A549 (cell line): ENCODE measurements at regions not wholly inside any gene's neighbourhood (a gene's known extent, or its start where the extent isn't known, plus 50 kb on each side); places are given as distances from the start of the nearest gene placed in this dataset.

Source experiments
- ATAC-seq, 2 experiments: fragments of 200-7000 bp in 1 of 2; fragments of >200 bp in 1 of 2; cut with Nextera tagmentation in 1 of 2; cut with Tn5 transposase in 1 of 2; 3 replicates each; pipeline versions ENCODE4 v1.8.0 to v1.9.1; 2018 to 2020; ENCODE audit warnings: mild to moderate bottlenecking in 1 of 2, moderate library complexity in 1 of 2
- CTCF ChIA-PET: fragments of 300-600 bp; sonication (Branson Sonifier 250); formaldehyde crosslinking; extraction: SDS; loops from one replicate; lab custom pipeline; 2021; ENCODE audit warnings: antibody characterized with exemption, inconsistent platforms; lab: Yijun Ruan, JAX
- POLR2A ChIA-PET: fragments of 350-600 bp; formaldehyde crosslinking; extraction: SDS; loops from one replicate; lab custom pipeline; 2021; ENCODE audit warnings: antibody characterized with exemption, inconsistent platforms; lab: Yijun Ruan, JAX
- DNase-seq, 2 experiments: peaks; one replicate each; pipeline versions ENCODE4 v3.0.0 to v3.0.0-alpha.2; 2011 to 2016; ENCODE audit warnings: low read depth in 1 of 2, low spot score in 1 of 2
- FAIRE-seq: peaks from 2 replicates; lab custom pipeline; 2011; peaks lifted over from hg19 to GRCh38; lab: Jason Lieb, UNC
- H3K27ac ChIP-seq, 2 experiments: fragments of >200 bp; sonication (Bioruptor Twin); formaldehyde crosslinking; 3 replicates each; pipeline ENCODE4 v1.5.1; 2016 to 2017
- H3K4me1 ChIP-seq: fragments of >200 bp; sonication (Bioruptor Twin); formaldehyde crosslinking; 3 replicates; pipeline ENCODE4 v1.6.1; 2016
- H3K4me2 ChIP-seq: fragments of >200 bp; sonication (Bioruptor Twin); formaldehyde crosslinking; 3 replicates; pipeline ENCODE4 v1.6.1; 2016
- H3K4me3 ChIP-seq: fragments of >200 bp; sonication (Bioruptor Twin); formaldehyde crosslinking; 3 replicates; pipeline ENCODE4 v1.5.1; 2016
- H3K9me3 ChIP-seq: fragments of >200 bp; sonication (Bioruptor Twin); formaldehyde crosslinking; 3 replicates; pipeline ENCODE4 v1.6.1; 2016
- BHLHE40 ChIP-seq: IDR thresholded peaks from 2 replicates; pipeline ENCODE4 v1.6.1; 2012; ENCODE audit warnings: low read depth, low read length, inconsistent platforms
- CBX2 ChIP-seq: fragments of 200-600 bp; sonication (generic); IDR thresholded peaks from 2 replicates; pipeline ENCODE4 v1.6.1; 2016; ENCODE audit warnings: low read depth, mild to moderate bottlenecking, borderline replicate concordance
- CHD4 ChIP-seq: fragments of 200-600 bp; sonication (generic); IDR thresholded peaks from 2 replicates; pipeline ENCODE4 v1.6.1; 2016; ENCODE audit warnings: antibody characterized with exemption, mild to moderate bottlenecking, borderline replicate concordance
- EHMT2 ChIP-seq: fragments of 200-600 bp; sonication (generic); IDR thresholded peaks from 2 replicates; pipeline ENCODE4 v1.6.1; 2016; ENCODE audit warnings: antibody characterized with exemption, low read depth, mild to moderate bottlenecking, moderate library complexity
- EP300 ChIP-seq, 2 experiments: fragments of >200 bp; sonication (Bioruptor Twin); formaldehyde crosslinking; IDR thresholded peaks; 2 replicates in 1 of 2; 3 replicates in 1 of 2; pipeline ENCODE4 v1.6.1; 2016 to 2017
- ESRRA ChIP-seq: fragments of 150-350 bp; IDR thresholded peaks from 2 replicates; pipeline ENCODE4 v1.6.1; 2014; ENCODE audit warnings: mild to moderate bottlenecking, low read length, borderline replicate concordance
- FOSB ChIP-seq: fragments of 250-450 bp; sonication (Bioruptor Pico); IDR thresholded peaks from 2 replicates; pipeline ENCODE4 v1.5.0; 2020; ENCODE audit warnings: mild to moderate bottlenecking, moderate library complexity
- FOSL2 ChIP-seq, 2 experiments: fragments of 450-650 bp in 1 of 2; fragments of >200 bp in 1 of 2; sonication (Bioruptor Twin) in 1 of 2; formaldehyde crosslinking; IDR thresholded peaks; 2 replicates each; pipeline versions ENCODE4 v1.5.0 to v1.6.1; 2016 to 2020; ENCODE audit warnings: mild to moderate bottlenecking in 1 of 2, moderate library complexity in 1 of 2
- FOXS1 ChIP-seq: fragments of 250-450 bp; sonication (Bioruptor Pico); IDR thresholded peaks from 2 replicates; pipeline ENCODE4 v1.5.0; 2020; ENCODE audit warnings: mild to moderate bottlenecking, moderate library complexity
- GATA3 ChIP-seq: IDR thresholded peaks from 2 replicates; pipeline ENCODE4 v1.6.1; 2012; ENCODE audit warnings: borderline replicate concordance
- HDAC2 ChIP-seq: fragments of 200-600 bp; sonication (generic); IDR thresholded peaks from 2 replicates; pipeline ENCODE4 v1.6.1; 2016
- HOXA7 ChIP-seq: fragments of 250-450 bp; sonication (Bioruptor Pico); IDR thresholded peaks from 2 replicates; pipeline ENCODE4 v1.5.0; 2020; ENCODE audit warnings: mild to moderate bottlenecking, moderate library complexity
- JUNB ChIP-seq: fragments of >200 bp; sonication (Bioruptor Twin); formaldehyde crosslinking; IDR thresholded peaks from 2 replicates; pipeline ENCODE4 v1.6.1; 2016
- KDM1A ChIP-seq: fragments of 200-600 bp; sonication (generic); IDR thresholded peaks from 2 replicates; pipeline ENCODE4 v1.6.1; 2016; ENCODE audit warnings: low read depth, mild to moderate bottlenecking
- MAFK ChIP-seq: fragments of 450-650 bp; IDR thresholded peaks from 2 replicates; pipeline ENCODE4 v1.6.1; 2014; ENCODE audit not compliant: partially characterized antibody
- MYC ChIP-seq: IDR thresholded peaks from 2 replicates; pipeline ENCODE4 v1.6.1; 2012; ENCODE audit warnings: mild to moderate bottlenecking, inconsistent platforms, low read length, improper control_type of control experiment, borderline replicate concordance
- NPAS2 ChIP-seq: fragments of 250-450 bp; sonication (Bioruptor Pico); IDR thresholded peaks from 2 replicates; pipeline ENCODE4 v1.8.0; 2022; ENCODE audit warnings: mild to moderate bottlenecking, moderate library complexity, borderline replicate concordance
- NR3C1 ChIP-seq: fragments of >200 bp; sonication (Bioruptor Twin); formaldehyde crosslinking; IDR thresholded peaks from 3 replicates; pipeline ENCODE4 v1.6.1; 2017
- POLR2A ChIP-seq: IDR thresholded peaks from 2 replicates; pipeline ENCODE4 v1.6.1; 2012; ENCODE audit warnings: mild to moderate bottlenecking, low read length
- POLR2AphosphoS2 ChIP-seq: conservative IDR thresholded peaks from 2 replicates; pipeline ENCODE4 v1.6.1; 2012; ENCODE audit warnings: low read length, improper control_type of control experiment, inconsistent platforms
- RARB ChIP-seq: fragments of 250-450 bp; sonication (Bioruptor Pico); IDR thresholded peaks from 2 replicates; pipeline ENCODE4 v1.8.0; 2021; ENCODE audit warnings: mild to moderate bottlenecking, moderate library complexity
- RCOR1 ChIP-seq: fragments of 150-350 bp; IDR thresholded peaks from 2 replicates; pipeline ENCODE4 v1.6.1; 2014; ENCODE audit warnings: antibody characterized with exemption, low read length, low read depth
- TFCP2L1 ChIP-seq: fragments of 250-450 bp; sonication (Bioruptor Pico); IDR thresholded peaks from 2 replicates; pipeline ENCODE4 v1.5.0; 2021; ENCODE audit warnings: mild to moderate bottlenecking
- TP53 ChIP-seq: fragments of 250-450 bp; sonication (Bioruptor Pico); IDR thresholded peaks from 2 replicates; pipeline ENCODE4 v1.5.0; 2021; ENCODE audit warnings: mild to moderate bottlenecking, moderate library complexity
- ZC3H11A ChIP-seq: fragments of 450-650 bp; IDR thresholded peaks from 2 replicates; pipeline ENCODE4 v1.6.1; 2014; ENCODE audit warnings: antibody characterized with exemption, mild to moderate bottlenecking
- ZFP36 ChIP-seq: fragments of 450-650 bp; IDR thresholded peaks from 2 replicates; pipeline ENCODE4 v1.6.1; 2014; ENCODE audit warnings: borderline replicate concordance; ENCODE audit not compliant: partially characterized antibody
- ZNF302 ChIP-seq: fragments of 250-450 bp; sonication (Bioruptor Pico); IDR thresholded peaks from 2 replicates; pipeline ENCODE4 v1.9.0; 2021; ENCODE audit warnings: inconsistent platforms, mild to moderate bottlenecking, moderate library complexity
- ZSCAN20 ChIP-seq: fragments of 250-450 bp; sonication (Bioruptor Pico); IDR thresholded peaks from 2 replicates; pipeline ENCODE4 v1.8.0; 2022; ENCODE audit warnings: mild to moderate bottlenecking, moderate library complexity
- WGBS: methylation state at CpG from one replicate; pipeline ENCODE4 v1.1.6; 2017; ENCODE audit errors: missing lambda C conversion rate; 5-methylcytosine and 5-hydroxymethylcytosine counted together
- TF ChIP-seq, protein P1 (sequence below): fragments of 250-450 bp; sonication (Bioruptor Pico); IDR thresholded peaks from 2 replicates; pipeline ENCODE4 v1.5.0; 2020; ENCODE audit warnings: low read depth, mild to moderate bottlenecking, moderate library complexity
- TF ChIP-seq, protein P2 (sequence below): fragments of >200 bp; sonication (Bioruptor Twin); formaldehyde crosslinking; IDR thresholded peaks from 3 replicates; pipeline ENCODE4 v1.5.1; 2016
- TF ChIP-seq, protein P3 (sequence below): IDR thresholded peaks from 2 replicates; pipeline ENCODE4 v1.6.1; 2012
- TF ChIP-seq, protein P4 (sequence below): fragments of >200 bp; sonication (Bioruptor Twin); formaldehyde crosslinking; IDR thresholded peaks from 2 replicates; pipeline ENCODE4 v1.6.1; 2016

DNA sequence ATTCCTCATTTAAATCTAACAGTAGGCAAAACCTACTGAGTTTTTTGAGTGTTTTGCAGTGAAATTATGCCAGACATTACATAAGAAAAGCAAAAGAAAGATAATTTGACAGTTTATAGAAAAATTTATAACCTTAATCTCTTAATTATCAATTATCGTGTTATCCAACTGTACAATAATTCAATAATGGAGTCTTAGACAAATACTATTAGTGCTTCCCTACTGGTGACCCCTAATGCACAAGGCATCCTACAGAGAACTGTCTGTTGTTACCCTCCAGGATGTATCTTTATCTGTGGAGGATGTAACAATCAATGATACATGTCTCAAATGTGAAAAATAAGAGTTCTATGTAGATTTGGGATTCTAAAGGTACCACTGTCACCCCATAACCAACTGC is 1687.6 kb downstream of the GRIK2 start:
- FAIRE-seq = no peak
- 34% methylated on average over 1 of the region's 1 CpG for WGBS
- no peak for DNase-seq
- no peak overlapping the region for H3K4me2 ChIP-seq
- CTCF ChIA-PET = no interaction called here
- H3K9me3 ChIP-seq = no peaks in the 10 kb centered on the region
- H3K4me1 ChIP-seq = no peaks in the 10 kb centered on the region
- no peak overlapping the region for H3K27ac ChIP-seq
- TF ChIP-seq NR3C1 (no peak), EHMT2 (no peak), MAFK (no peak), NPAS2 (CRISPR knock-in tag) (no peak), HDAC2 (no peak), ZSCAN20 (no peak), EP300 (IDR thresholded peaks at IDR 0.05) (no peak), ZNF302 (no peak), FOSB (CRISPR knock-in tag) (no peak), MYC (no peak), TP53 (no peak), FOSL2 (IDR thresholded peaks at IDR 0.05) (no peak), FOSL2 (CRISPR knock-in tag; IDR thresholded peaks at IDR 0.05) (no peak), RCOR1 (no peak), JUNB (no peak)
- TF ChIP-seq, protein P1, sequence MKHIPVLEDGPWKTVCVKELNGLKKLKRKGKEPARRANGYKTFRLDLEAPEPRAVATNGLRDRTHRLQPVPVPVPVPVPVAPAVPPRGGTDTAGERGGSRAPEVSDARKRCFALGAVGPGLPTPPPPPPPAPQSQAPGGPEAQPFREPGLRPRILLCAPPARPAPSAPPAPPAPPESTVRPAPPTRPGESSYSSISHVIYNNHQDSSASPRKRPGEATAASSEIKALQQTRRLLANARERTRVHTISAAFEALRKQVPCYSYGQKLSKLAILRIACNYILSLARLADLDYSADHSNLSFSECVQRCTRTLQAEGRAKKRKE (CRISPR knock-in tag) = no peak
- TF ChIP-seq, protein P2, sequence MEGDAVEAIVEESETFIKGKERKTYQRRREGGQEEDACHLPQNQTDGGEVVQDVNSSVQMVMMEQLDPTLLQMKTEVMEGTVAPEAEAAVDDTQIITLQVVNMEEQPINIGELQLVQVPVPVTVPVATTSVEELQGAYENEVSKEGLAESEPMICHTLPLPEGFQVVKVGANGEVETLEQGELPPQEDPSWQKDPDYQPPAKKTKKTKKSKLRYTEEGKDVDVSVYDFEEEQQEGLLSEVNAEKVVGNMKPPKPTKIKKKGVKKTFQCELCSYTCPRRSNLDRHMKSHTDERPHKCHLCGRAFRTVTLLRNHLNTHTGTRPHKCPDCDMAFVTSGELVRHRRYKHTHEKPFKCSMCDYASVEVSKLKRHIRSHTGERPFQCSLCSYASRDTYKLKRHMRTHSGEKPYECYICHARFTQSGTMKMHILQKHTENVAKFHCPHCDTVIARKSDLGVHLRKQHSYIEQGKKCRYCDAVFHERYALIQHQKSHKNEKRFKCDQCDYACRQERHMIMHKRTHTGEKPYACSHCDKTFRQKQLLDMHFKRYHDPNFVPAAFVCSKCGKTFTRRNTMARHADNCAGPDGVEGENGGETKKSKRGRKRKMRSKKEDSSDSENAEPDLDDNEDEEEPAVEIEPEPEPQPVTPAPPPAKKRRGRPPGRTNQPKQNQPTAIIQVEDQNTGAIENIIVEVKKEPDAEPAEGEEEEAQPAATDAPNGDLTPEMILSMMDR = no peak
- TF ChIP-seq, all 56 proteins: peak for 0
- POLR2A ChIA-PET = no interaction called here
- H3K4me3 ChIP-seq = no peak overlapping the region
- no peak for ATAC-seq

DNA sequence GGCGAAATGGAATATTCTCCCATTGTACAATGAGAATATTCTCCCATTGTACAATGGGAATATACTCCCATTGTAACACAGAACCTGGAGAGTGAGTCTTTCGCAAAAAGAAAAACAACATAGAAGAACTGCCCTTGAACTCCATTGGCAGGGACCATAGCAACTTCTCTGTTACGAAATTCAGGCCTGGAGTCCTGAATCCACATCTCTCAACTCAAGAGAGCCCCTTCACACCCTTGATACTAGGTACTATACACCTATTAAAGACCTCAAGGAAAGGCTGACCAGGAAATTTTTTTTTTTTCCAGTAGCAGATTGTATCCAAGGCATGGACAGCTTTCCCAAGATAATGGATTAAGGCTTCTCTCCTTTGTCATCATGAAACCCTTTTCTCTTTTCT is 1687.0 kb downstream of the GRIK2 start:
- no peak for TF ChIP-seq POLR2A
- TF ChIP-seq, protein P3, sequence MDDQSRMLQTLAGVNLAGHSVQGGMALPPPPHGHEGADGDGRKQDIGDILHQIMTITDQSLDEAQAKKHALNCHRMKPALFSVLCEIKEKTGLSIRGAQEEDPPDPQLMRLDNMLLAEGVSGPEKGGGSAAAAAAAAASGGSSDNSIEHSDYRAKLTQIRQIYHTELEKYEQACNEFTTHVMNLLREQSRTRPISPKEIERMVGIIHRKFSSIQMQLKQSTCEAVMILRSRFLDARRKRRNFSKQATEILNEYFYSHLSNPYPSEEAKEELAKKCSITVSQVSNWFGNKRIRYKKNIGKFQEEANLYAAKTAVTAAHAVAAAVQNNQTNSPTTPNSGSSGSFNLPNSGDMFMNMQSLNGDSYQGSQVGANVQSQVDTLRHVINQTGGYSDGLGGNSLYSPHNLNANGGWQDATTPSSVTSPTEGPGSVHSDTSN = no peak
- no peak for TF ChIP-seq KDM1A
- no peak for TF ChIP-seq CHD4
- TF ChIP-seq, protein P4, sequence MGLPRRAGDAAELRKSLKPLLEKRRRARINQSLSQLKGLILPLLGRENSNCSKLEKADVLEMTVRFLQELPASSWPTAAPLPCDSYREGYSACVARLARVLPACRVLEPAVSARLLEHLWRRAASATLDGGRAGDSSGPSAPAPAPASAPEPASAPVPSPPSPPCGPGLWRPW = no peak
- no peaks in the 10 kb centered on the region for H3K4me1 ChIP-seq
- H3K9me3 ChIP-seq = no peaks in the 10 kb centered on the region
- no peak overlapping the region for H3K27ac ChIP-seq
- ChIA-PET CTCF (no interaction called here), POLR2A (no interaction called here)
- DNase-seq = no peak
- ATAC-seq = no peak
- 10% methylated on average over 3 of the region's 3 CpGs for WGBS
- FAIRE-seq = no peak
- no peak overlapping the region for H3K4me3 ChIP-seq
- H3K4me2 ChIP-seq = no peak overlapping the region

DNA sequence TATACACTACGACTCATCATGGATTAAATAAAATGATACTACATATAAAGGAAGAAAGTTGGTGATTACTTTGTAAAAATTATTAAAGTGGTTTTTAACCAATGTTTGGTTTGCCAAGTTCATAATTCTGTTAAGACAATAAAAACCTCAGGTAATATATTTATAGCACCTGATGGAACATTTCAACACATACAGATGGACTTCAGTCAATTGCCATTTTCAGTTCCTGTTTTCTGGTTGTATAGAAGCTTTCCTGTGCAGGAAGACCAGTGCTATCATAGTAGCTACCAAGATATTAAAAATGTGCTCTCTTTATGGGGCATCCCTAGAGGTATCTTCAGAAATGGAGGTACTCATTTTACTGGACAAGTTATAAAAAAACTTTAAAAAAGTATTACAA is 1686.4 kb downstream of the GRIK2 start:
- H3K27ac ChIP-seq = no peak overlapping the region
- H3K4me1 ChIP-seq = no peaks in the 10 kb centered on the region
- FAIRE-seq (no peak), DNase-seq (no peak), ATAC-seq (no peak)
- ChIA-PET CTCF (no interaction called here), POLR2A (no interaction called here)
- no peak overlapping the region for H3K4me2 ChIP-seq
- H3K9me3 ChIP-seq = no peaks in the 10 kb centered on the region
- no peak overlapping the region for H3K4me3 ChIP-seq
- WGBS = 7% methylated on average over 1 of the region's 1 CpG
- no peak for TF ChIP-seq ZNF302
- TF ChIP-seq ZFP36 = no peak
- TF ChIP-seq BHLHE40 = no peak
- no peak for TF ChIP-seq HOXA7
- TF ChIP-seq MYC = no peak
- no peak for TF ChIP-seq FOSB (CRISPR knock-in tag)
- TF ChIP-seq GATA3 = no peak
- TF ChIP-seq ZC3H11A = no peak
- no peak for TF ChIP-seq POLR2AphosphoS2
- no peak for TF ChIP-seq RARB (CRISPR knock-in tag)
- no peak for TF ChIP-seq FOXS1 (CRISPR knock-in tag)
- no peak for TF ChIP-seq KDM1A
- TF ChIP-seq ZSCAN20 = no peak
- TF ChIP-seq CHD4 = no peak
- TF ChIP-seq, protein P4 = no peak
- no peak for TF ChIP-seq TFCP2L1 (CRISPR knock-in tag)
- TF ChIP-seq CBX2 = no peak
- TF ChIP-seq ESRRA = no peak
